Fibroblast of villous mesenchyme (primary cell): ENCODE measurements at regions not wholly inside any gene's neighbourhood (a gene's known extent, or its start where the extent isn't known, plus 50 kb on each side); places are given as distances from the start of the nearest gene placed in this dataset.
"Not testable (repeated sequence)": the region's sequence is repeated elsewhere in the genome, so short reads cannot be mapped to it uniquely, and the experiment has no call there.

Source experiments
- DNase-seq: peaks from one replicate; pipeline ENCODE4 v3.0.0-alpha.2; 2010; ENCODE audit warnings: low read depth
- H3K4me3 ChIP-seq: 2 replicates; pipeline ENCODE4 v1.5.1; 2011; ENCODE audit warnings: low read depth, mild to moderate bottlenecking, low read length
- TF ChIP-seq, protein P1 (sequence below): IDR thresholded peaks from 2 replicates; pipeline ENCODE4 v1.5.1; 2012; ENCODE audit warnings: low read depth, mild to moderate bottlenecking, low read length; ENCODE audit not compliant: insufficient read depth

DNA sequence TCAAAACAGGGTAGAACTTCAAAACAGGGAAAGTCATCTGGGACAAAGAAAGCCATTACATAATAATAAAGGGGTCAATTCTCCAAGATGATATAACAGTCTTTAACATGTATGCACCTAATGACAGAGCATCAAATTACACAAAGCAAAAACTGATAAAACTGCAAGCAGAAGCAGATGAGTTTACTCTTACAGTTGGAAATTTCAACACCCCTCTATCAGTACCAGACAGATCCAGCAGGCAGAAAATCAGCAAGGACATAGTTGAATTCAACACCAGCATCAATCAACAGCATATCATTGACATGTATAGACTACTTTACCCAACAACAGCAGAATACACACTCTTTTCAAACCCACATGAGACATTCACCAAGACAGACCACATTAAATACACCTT lies 233.0 kb upstream of the NEBL start:
- no peak overlapping the region for H3K4me3 ChIP-seq
- TF ChIP-seq, protein P1, sequence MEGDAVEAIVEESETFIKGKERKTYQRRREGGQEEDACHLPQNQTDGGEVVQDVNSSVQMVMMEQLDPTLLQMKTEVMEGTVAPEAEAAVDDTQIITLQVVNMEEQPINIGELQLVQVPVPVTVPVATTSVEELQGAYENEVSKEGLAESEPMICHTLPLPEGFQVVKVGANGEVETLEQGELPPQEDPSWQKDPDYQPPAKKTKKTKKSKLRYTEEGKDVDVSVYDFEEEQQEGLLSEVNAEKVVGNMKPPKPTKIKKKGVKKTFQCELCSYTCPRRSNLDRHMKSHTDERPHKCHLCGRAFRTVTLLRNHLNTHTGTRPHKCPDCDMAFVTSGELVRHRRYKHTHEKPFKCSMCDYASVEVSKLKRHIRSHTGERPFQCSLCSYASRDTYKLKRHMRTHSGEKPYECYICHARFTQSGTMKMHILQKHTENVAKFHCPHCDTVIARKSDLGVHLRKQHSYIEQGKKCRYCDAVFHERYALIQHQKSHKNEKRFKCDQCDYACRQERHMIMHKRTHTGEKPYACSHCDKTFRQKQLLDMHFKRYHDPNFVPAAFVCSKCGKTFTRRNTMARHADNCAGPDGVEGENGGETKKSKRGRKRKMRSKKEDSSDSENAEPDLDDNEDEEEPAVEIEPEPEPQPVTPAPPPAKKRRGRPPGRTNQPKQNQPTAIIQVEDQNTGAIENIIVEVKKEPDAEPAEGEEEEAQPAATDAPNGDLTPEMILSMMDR: no peak
- DNase-seq: no peak

DNA sequence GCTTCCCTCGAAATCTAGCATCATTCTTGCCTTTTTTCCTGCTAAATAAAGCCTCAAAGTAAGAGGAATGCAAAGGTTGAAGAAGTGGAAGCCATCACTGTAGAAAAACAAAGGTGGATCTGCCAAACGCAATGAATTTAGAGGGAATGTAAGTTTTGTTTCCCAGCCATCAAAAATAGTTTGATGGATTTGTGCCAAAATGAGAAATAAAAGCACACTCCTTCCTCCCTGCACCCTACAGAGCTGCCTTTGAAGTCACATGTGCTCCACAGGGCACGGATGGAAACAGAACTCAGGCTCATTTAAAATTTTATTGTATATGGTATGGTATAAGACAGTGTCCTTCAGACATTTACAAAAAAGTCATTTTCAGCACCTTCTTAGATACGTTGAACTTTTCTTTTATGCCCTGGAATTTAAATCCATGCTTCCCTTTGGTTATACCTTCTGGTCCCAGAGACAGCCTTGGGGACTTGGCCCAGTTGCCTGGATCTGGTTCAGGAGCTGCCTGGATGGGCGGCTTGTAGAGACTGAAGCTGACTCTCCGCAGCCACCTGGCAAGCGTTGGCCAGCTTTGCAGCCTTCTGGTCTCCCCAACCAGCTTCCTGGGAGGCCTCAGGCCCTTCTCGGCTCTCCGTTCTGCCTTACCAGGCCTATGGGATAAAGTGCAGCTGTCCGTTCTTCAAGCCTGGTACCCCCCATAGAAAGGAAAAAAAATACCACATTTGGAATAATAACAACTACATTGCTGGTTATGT lies 228.5 kb upstream of the NEBL start:
- no peak overlapping the region for H3K4me3 ChIP-seq
- TF ChIP-seq, protein P1: no peak
- no peak for DNase-seq

DNA sequence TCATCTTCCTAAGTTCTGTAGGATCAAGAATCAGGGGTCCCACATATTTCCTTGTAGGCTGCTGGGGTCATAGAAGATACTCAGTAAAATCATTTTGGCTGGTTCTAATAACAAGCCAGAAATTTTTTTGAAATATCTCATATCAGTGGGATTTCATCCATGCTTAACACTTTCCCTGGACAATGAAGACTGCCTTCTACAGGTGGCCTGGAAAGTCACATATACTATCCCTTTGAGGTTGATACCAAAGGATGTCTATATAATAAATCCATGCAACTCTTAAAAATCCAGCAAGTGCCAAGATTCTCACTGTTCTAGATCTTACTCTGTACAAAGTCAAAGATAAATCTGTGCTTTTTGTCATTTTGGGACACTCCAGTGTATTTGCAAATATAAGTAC lies 225.8 kb upstream of the NEBL start:
- DNase-seq: no peak
- no peak overlapping the region for H3K4me3 ChIP-seq
- TF ChIP-seq, protein P1: no peak

DNA sequence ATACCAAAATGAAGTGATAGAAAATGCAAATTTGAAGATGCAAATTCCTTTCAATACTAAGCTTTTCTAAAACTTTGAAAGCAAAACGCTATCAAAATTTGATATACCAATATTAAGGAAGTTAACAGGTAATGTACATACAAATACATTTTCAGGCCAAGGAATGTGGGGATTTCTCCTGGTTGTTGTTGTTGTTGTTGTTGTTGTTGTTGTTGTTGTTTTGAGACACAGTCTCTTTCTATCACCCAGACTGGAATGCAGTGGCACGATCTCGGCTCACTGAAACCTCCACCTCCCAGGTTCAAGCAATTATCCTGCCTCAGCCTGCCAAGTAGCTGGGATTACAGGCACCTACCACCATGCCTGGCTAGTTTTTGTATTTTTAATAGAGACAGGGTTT lies 224.7 kb upstream of the NEBL start:
- not testable (repeated sequence) for H3K4me3 ChIP-seq, DNase-seq

DNA sequence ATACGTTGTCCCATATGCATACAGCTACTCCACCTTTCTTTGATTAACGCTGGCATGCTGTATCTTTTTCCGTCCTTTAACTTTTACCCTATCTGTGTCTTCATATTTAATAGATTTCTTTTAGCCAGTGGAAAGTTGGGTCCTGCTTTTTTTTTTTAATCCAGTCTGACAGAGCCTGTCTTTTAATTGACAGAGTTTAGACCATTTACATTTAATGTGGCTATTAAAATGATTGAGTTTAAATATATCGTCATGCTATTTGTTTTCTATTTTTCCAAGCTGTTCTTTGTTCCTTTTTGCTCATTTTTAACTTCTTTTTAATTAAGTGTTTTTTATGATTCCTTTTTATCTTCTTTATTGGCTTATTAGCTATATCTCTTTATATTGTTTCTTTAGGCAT lies 217.6 kb upstream of the NEBL start:
- no peak overlapping the region for H3K4me3 ChIP-seq
- no peak for DNase-seq
- TF ChIP-seq, protein P1: no peak

DNA sequence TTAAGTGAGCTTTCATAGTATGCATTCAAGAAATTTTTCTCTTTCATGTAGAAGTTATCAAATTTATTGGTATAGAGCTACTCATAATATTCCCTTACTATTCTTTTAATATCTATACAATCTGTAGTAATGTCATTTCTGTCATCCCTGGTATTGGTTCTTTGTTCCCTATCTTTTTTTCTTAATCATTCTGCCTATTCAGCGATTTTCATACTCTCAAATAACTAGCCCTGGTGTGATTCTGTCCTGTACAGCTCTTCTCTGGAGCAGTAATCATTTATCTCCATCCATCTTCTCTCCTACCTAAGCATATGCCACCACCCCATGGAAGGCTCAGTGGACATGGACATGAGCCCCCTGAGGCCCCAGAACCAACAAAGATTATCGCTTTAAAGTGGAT lies 213.2 kb upstream of the NEBL start:
- H3K4me3 ChIP-seq: no peak overlapping the region

DNA sequence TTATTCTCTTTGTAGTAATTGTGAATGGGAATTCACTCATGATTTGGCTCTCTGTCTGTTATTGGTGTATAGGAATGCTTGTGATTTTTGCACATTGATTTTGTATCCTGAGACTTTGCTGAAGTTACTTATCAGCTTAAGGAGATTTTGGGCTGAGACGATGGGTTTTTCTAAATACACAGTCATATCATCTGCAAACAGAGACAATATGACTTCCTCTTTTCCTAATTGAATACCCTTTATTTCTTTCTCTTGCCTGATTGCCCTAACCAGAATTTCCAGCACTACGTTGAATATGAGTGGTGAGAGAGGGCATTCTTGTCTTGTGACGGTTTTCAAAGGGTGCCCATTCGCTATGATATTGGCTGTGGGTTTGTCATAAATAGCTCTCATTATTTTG lies 209.8 kb upstream of the NEBL start:
- H3K4me3 ChIP-seq, DNase-seq: not testable (repeated sequence)

More for the DNA sequence above, 213.2 kb upstream of the NEBL start:
- no peak for DNase-seq
- TF ChIP-seq, protein P1: no peak

DNA sequence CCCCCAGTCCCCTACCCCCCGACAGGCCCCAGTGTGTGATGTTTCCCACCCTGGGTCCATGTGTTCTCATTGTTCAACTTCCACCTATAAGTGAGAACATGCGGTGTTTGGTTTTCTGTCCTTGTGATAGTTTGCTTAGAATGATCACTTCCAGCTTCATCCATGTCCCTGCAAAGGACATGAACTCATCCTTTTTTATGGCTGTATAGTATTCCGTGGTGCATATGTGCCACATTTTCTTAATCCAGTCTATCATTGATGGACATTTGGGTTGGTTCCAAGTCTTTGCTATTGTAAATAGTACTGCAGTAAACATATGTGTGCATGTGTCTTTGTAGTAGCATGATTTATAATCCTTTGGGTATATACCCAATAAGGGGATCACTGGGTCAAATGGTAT lies 208.2 kb upstream of the NEBL start:
- not testable (repeated sequence) for H3K4me3 ChIP-seq, DNase-seq
